T1000 (cell line): ENCODE measurements at regions not wholly inside any gene's neighbourhood (a gene's known extent, or its start where the extent isn't known, plus 50 kb on each side); places are given as distances from the start of the nearest gene placed in this dataset.

Experiments
- DNase-seq: peaks from one replicate; lab custom pipeline; 2025; ENCODE audit warnings: mixed read lengths; lab: John Stamatoyannopoulos, UW

GRCh38 chr1:5012249-5012648 is 357.8 kb downstream of the AJAP1 start:
- DNase-seq = no peak

GRCh38 chr1:5010656-5011055 is 356.2 kb downstream of the AJAP1 start:
- no peak for DNase-seq

GRCh38 chr1:5010236-5010635 is 355.8 kb downstream of the AJAP1 start:
- no peak for DNase-seq

- no peak for DNase-seq
Observed at GRCh38 chr1:5009376-5010065, 355.1 kb downstream of the AJAP1 start.

GRCh38 chr1:5005171-5005570 is 350.8 kb downstream of the AJAP1 start:
- no peak for DNase-seq

- DNase-seq = no peak
Observed at GRCh38 chr1:5002676-5003075, 348.3 kb downstream of the AJAP1 start.

- DNase-seq = no peak
Observed at GRCh38 chr1:5001466-5001865, 347.1 kb downstream of the AJAP1 start.

- no peak for DNase-seq
Observed at GRCh38 chr1:4986306-4986705, 331.9 kb downstream of the AJAP1 start.

- no peak for DNase-seq
Observed at GRCh38 chr1:4984841-4985240, 330.4 kb downstream of the AJAP1 start.

GRCh38 chr1:4980211-4980610 is 325.8 kb downstream of the AJAP1 start:
- DNase-seq = no peak

- no peak for DNase-seq
Observed at GRCh38 chr1:4978660-4979390, 324.4 kb downstream of the AJAP1 start.

GRCh38 chr1:4977701-4978100 is 323.3 kb downstream of the AJAP1 start:
- no peak for DNase-seq

- DNase-seq = no peak
Observed at GRCh38 chr1:4976859-4977440, 322.5 kb downstream of the AJAP1 start.

GRCh38 chr1:4975856-4976255 is 321.4 kb downstream of the AJAP1 start:
- no peak for DNase-seq

- DNase-seq = no peak
Observed at GRCh38 chr1:4974981-4975685, 320.7 kb downstream of the AJAP1 start.

GRCh38 chr1:4973341-4973740 is 318.9 kb downstream of the AJAP1 start:
- no peak for DNase-seq

- no peak for DNase-seq
Observed at GRCh38 chr1:4972761-4973320, 318.4 kb downstream of the AJAP1 start.

- no peak for DNase-seq
Observed at GRCh38 chr1:4971666-4972065, 317.3 kb downstream of the AJAP1 start.

GRCh38 chr1:4970532-4970931 is 316.1 kb downstream of the AJAP1 start:
- DNase-seq = no peak

- DNase-seq = no peak
Observed at GRCh38 chr1:4969556-4970129, 315.2 kb downstream of the AJAP1 start.

GRCh38 chr1:4965346-4966075 is 311.1 kb downstream of the AJAP1 start:
- no peak for DNase-seq
